GM23338 (cell line): ENCODE measurements at regions not wholly inside any gene's neighbourhood (a gene's known extent, or its start where the extent isn't known, plus 50 kb on each side); places are given as distances from the start of the nearest gene placed in this dataset.

Experiments
- ATAC-seq: fragments of 200-7000 bp; cut with Tn5 transposase; 3 replicates; pipeline ENCODE4 v1.9.1; 2020
- DNase-seq: peaks from one replicate; pipeline ENCODE4 v3.0.0-alpha.2; 2015; ENCODE audit warnings: low spot score
- H2AFZ ChIP-seq: fragments of 200-600 bp; sonication (generic); 2 replicates; pipeline ENCODE4 v1.8.0; 2016; ENCODE audit warnings: antibody characterized with exemption, mild to moderate bottlenecking, moderate library complexity
- H3F3A ChIP-seq: fragments of 200-600 bp; sonication (generic); replicated peaks from 2 replicates; pipeline ENCODE4 v1.8.0; 2017; ENCODE audit warnings: antibody characterized with exemption, mixed run types, low read depth
- H3K27ac ChIP-seq: fragments of 200-600 bp; sonication (generic); 2 replicates; pipeline ENCODE4 v1.6.1; 2016; ENCODE audit warnings: low read depth
- H3K27me3 ChIP-seq: fragments of 200-600 bp; sonication (generic); 2 replicates; pipeline ENCODE4 v1.8.0; 2016; ENCODE audit warnings: mild to moderate bottlenecking, mixed run types, moderate library complexity; ENCODE audit not compliant: insufficient read depth
- H3K36me3 ChIP-seq: fragments of 200-600 bp; sonication (generic); 2 replicates; pipeline ENCODE4 v1.8.0; 2016; ENCODE audit warnings: mild to moderate bottlenecking; ENCODE audit not compliant: insufficient read depth
- H3K4me1 ChIP-seq: fragments of 200-600 bp; sonication (generic); 2 replicates; pipeline ENCODE4 v1.8.0; 2016; ENCODE audit warnings: mild to moderate bottlenecking, moderate library complexity; ENCODE audit not compliant: insufficient read depth
- H3K4me2 ChIP-seq: fragments of 200-600 bp; sonication (generic); 2 replicates; pipeline ENCODE4 v1.7.1; 2017; ENCODE audit warnings: mixed run types
- H3K4me3 ChIP-seq: fragments of 200-600 bp; sonication (generic); 2 replicates; pipeline ENCODE4 v1.6.1; 2016; ENCODE audit warnings: mixed run types
- H3K79me2 ChIP-seq: fragments of 200-600 bp; sonication (generic); replicated peaks from 2 replicates; pipeline ENCODE4 v1.8.0; 2017; ENCODE audit warnings: mild to moderate bottlenecking; ENCODE audit not compliant: insufficient read depth
- H3K9me2 ChIP-seq: fragments of 200-600 bp; sonication (generic); 2 replicates; pipeline ENCODE4 v1.8.0; 2017; ENCODE audit not compliant: insufficient read depth
- H4K20me1 ChIP-seq: fragments of 200-600 bp; sonication (generic); replicated peaks from 2 replicates; pipeline ENCODE4 v1.8.0; 2017; ENCODE audit warnings: mild to moderate bottlenecking; ENCODE audit not compliant: insufficient read depth
- H3K27ac Mint-ChIP-seq: 2 replicates; pipeline ENCODE4 v1.8.0; 2020; ENCODE audit warnings: inconsistent platforms, mild to moderate bottlenecking, moderate library complexity, mixed read lengths
- H3K27me3 Mint-ChIP-seq: 3 replicates; pipeline ENCODE4 v1.8.0; 2022; ENCODE audit warnings: low read depth, mild to moderate bottlenecking, moderate library complexity, mixed read lengths, inconsistent platforms; ENCODE audit not compliant: insufficient read depth, poor library complexity
- H3K36me3 Mint-ChIP-seq: 3 replicates; pipeline ENCODE4 v1.8.0; 2021; ENCODE audit warnings: low read depth, mild to moderate bottlenecking, inconsistent platforms, moderate library complexity, mixed read lengths
- H3K4me1 Mint-ChIP-seq: 3 replicates; pipeline ENCODE4 v1.8.0; 2020; ENCODE audit warnings: mild to moderate bottlenecking, inconsistent platforms, mixed read lengths
- H3K4me3 Mint-ChIP-seq: 3 replicates; pipeline ENCODE4 v1.8.0; 2021; ENCODE audit warnings: moderate library complexity, mild to moderate bottlenecking, inconsistent platforms, mixed read lengths
- H3K9me3 Mint-ChIP-seq: 3 replicates; pipeline ENCODE4 v1.8.0; 2020; ENCODE audit warnings: moderate library complexity, mild to moderate bottlenecking, inconsistent platforms, mixed read lengths
- CREB1 ChIP-seq: fragments of 250-450 bp; sonication (Bioruptor Pico); IDR thresholded peaks from 2 replicates; pipeline ENCODE4 v1.5.0; 2020; ENCODE audit warnings: low read depth, mild to moderate bottlenecking, moderate library complexity
- CTCF ChIP-seq, 2 experiments: fragments of 200-600 bp in 1 of 2; sonication (generic) in 1 of 2; conservative IDR thresholded peaks; 2 replicates each; pipeline versions ENCODE4 v1.5.1 to v1.6.1; 2016 to 2017; ENCODE audit warnings: antibody characterized with exemption in 2 of 2, low read depth in 2 of 2, mild to moderate bottlenecking in 2 of 2, moderate library complexity in 1 of 2
- EZH2 ChIP-seq: fragments of 200-600 bp; sonication (generic); IDR thresholded peaks from one replicate; pipeline ENCODE4 v1.8.0; 2017; ENCODE audit warnings: antibody characterized with exemption, mild to moderate bottlenecking, low read depth; ENCODE audit not compliant: unreplicated experiment
- EZH2phosphoT487 ChIP-seq: fragments of 200-600 bp; sonication (generic); IDR thresholded peaks from one replicate; pipeline ENCODE4 v1.8.1; 2018; ENCODE audit warnings: antibody characterized with exemption; ENCODE audit not compliant: unreplicated experiment
- JUNB ChIP-seq: IDR thresholded peaks from one replicate; pipeline ENCODE4 v1.6.1; 2016; ENCODE audit warnings: antibody characterized with exemption; ENCODE audit not compliant: unreplicated experiment
- NANOG ChIP-seq: IDR thresholded peaks from 2 replicates; pipeline ENCODE4 v1.6.1; 2016; ENCODE audit warnings: antibody characterized with exemption, borderline replicate concordance
- ZNF331 ChIP-seq: fragments of 250-450 bp; sonication (Bioruptor Pico); IDR thresholded peaks from 2 replicates; pipeline ENCODE4 v1.5.0; 2020; ENCODE audit warnings: low read depth, mild to moderate bottlenecking, moderate library complexity
- TF ChIP-seq, protein P1 (sequence below): IDR thresholded peaks from 2 replicates; pipeline ENCODE4 v1.6.1; 2016; ENCODE audit warnings: antibody characterized with exemption
- TF ChIP-seq, protein P2 (sequence below): fragments of 250-450 bp; sonication (Bioruptor Pico); IDR thresholded peaks from 2 replicates; pipeline ENCODE4 v1.5.0; 2020; ENCODE audit warnings: mild to moderate bottlenecking, moderate library complexity

GRCh38 chr15:46322753-46323152, 687.9 kb downstream of the SQOR start:
- H3K27ac Mint-ChIP-seq = no peak overlapping the region
- no peaks in the 10 kb centered on the region for H3K79me2 ChIP-seq
- H4K20me1 ChIP-seq = no peaks in the 10 kb centered on the region
- H3K36me3 ChIP-seq = no peaks in the 10 kb centered on the region
- no peaks in the 10 kb centered on the region for H3K27me3 ChIP-seq
- ATAC-seq (no peak), DNase-seq (no peak)
- TF ChIP-seq JUNB = no peak
- no peak for TF ChIP-seq EZH2phosphoT487
- no peak for TF ChIP-seq EZH2
- TF ChIP-seq, protein P1, sequence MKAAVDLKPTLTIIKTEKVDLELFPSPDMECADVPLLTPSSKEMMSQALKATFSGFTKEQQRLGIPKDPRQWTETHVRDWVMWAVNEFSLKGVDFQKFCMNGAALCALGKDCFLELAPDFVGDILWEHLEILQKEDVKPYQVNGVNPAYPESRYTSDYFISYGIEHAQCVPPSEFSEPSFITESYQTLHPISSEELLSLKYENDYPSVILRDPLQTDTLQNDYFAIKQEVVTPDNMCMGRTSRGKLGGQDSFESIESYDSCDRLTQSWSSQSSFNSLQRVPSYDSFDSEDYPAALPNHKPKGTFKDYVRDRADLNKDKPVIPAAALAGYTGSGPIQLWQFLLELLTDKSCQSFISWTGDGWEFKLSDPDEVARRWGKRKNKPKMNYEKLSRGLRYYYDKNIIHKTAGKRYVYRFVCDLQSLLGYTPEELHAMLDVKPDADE = no peak
- TF ChIP-seq ZNF331 (CRISPR knock-in tag) = no peak
- TF ChIP-seq CTCF (conservative IDR thresholded peaks at IDR 0.05; ENCODE audit: low read depth in 2 of 2) = no peak
- no peak for TF ChIP-seq NANOG
- TF ChIP-seq CREB1 = no peak
- TF ChIP-seq, protein P2, sequence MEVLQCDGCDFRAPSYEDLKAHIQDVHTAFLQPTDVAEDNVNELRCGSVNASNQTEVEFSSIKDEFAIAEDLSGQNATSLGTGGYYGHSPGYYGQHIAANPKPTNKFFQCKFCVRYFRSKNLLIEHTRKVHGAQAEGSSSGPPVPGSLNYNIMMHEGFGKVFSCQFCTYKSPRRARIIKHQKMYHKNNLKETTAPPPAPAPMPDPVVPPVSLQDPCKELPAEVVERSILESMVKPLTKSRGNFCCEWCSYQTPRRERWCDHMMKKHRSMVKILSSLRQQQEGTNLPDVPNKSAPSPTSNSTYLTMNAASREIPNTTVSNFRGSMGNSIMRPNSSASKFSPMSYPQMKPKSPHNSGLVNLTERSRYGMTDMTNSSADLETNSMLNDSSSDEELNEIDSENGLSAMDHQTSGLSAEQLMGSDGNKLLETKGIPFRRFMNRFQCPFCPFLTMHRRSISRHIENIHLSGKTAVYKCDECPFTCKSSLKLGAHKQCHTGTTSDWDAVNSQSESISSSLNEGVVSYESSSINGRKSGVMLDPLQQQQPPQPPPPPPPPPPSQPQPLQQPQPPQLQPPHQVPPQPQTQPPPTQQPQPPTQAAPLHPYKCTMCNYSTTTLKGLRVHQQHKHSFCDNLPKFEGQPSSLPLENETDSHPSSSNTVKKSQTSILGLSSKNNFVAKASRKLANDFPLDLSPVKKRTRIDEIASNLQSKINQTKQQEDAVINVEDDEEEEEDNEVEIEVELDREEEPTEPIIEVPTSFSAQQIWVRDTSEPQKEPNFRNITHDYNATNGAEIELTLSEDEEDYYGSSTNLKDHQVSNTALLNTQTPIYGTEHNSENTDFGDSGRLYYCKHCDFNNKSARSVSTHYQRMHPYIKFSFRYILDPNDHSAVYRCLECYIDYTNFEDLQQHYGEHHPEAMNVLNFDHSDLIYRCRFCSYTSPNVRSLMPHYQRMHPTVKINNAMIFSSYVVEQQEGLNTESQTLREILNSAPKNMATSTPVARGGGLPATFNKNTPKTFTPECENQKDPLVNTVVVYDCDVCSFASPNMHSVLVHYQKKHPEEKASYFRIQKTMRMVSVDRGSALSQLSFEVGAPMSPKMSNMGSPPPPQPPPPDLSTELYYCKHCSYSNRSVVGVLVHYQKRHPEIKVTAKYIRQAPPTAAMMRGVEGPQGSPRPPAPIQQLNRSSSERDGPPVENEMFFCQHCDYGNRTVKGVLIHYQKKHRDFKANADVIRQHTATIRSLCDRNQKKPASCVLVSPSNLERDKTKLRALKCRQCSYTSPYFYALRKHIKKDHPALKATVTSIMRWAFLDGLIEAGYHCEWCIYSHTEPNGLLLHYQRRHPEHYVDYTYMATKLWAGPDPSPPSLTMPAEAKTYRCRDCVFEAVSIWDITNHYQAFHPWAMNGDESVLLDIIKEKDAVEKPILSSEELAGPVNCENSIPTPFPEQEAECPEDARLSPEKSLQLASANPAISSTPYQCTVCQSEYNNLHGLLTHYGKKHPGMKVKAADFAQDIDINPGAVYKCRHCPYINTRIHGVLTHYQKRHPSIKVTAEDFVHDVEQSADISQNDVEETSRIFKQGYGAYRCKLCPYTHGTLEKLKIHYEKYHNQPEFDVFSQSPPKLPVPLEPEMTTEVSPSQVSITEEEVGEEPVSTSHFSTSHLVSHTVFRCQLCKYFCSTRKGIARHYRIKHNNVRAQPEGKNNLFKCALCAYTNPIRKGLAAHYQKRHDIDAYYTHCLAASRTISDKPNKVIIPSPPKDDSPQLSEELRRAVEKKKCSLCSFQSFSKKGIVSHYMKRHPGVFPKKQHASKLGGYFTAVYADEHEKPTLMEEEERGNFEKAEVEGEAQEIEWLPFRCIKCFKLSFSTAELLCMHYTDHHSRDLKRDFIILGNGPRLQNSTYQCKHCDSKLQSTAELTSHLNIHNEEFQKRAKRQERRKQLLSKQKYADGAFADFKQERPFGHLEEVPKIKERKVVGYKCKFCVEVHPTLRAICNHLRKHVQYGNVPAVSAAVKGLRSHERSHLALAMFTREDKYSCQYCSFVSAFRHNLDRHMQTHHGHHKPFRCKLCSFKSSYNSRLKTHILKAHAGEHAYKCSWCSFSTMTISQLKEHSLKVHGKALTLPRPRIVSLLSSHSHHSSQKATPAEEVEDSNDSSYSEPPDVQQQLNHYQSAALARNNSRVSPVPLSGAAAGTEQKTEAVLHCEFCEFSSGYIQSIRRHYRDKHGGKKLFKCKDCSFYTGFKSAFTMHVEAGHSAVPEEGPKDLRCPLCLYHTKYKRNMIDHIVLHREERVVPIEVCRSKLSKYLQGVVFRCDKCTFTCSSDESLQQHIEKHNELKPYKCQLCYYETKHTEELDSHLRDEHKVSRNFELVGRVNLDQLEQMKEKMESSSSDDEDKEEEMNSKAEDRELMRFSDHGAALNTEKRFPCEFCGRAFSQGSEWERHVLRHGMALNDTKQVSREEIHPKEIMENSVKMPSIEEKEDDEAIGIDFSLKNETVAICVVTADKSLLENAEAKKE (CRISPR knock-in tag) = no peak
- H3K27me3 Mint-ChIP-seq = no peaks in the 10 kb centered on the region
- no peak overlapping the region for H3K27ac ChIP-seq
- H3K4me3 Mint-ChIP-seq = no peak overlapping the region
- no peaks in the 10 kb centered on the region for H3F3A ChIP-seq
- peaks cover 9% of the 10 kb centered on the region; the same call in 2 of the 3 replicates for H3K4me1 Mint-ChIP-seq
- peaks cover 21% of the 10 kb centered on the region; the same call in 1 of the 2 replicates for H3K4me1 ChIP-seq
- H3K36me3 Mint-ChIP-seq = no peaks in the 10 kb centered on the region
- no peaks in the 10 kb centered on the region for H3K9me2 ChIP-seq
- no peak overlapping the region for H2AFZ ChIP-seq
- H3K4me2 ChIP-seq = 0 out of 2 replicates have a peak overlapping the region, but pooled peaks have one; percentile 34
- H3K9me3 Mint-ChIP-seq = peaks cover 21% of the 10 kb centered on the region
- H3K4me3 ChIP-seq = no peak overlapping the region
